H1 (cell line): ENCODE measurements at regions not wholly inside any gene's neighbourhood (a gene's known extent, or its start where the extent isn't known, plus 50 kb on each side); places are given as distances from the start of the nearest gene placed in this dataset.

ENCODE experiments used
- BCL11A ChIP-seq, 2 experiments: IDR thresholded peaks; one replicate each; pipeline ENCODE4 v1.6.1; 2011; ENCODE audit warnings: low read depth in 2 of 2, low read length in 2 of 2, mild to moderate bottlenecking in 2 of 2
- CREB1 ChIP-seq: IDR thresholded peaks from 2 replicates; pipeline ENCODE4 v1.6.1; 2012; ENCODE audit warnings: inconsistent platforms
- CTCF ChIP-seq, 3 experiments: IDR thresholded peaks; 1 replicate in 2 of 3; 2 replicates in 1 of 3; pipeline versions ENCODE4 v1.5.1 to v1.6.1; 2011; ENCODE audit warnings: low read length in 3 of 3, mild to moderate bottlenecking in 3 of 3, inconsistent platforms in 2 of 3, low read depth in 1 of 3, moderate library complexity in 1 of 3; ENCODE audit not compliant: insufficient read depth in 1 of 3; ENCODE audit errors: control extremely low read depth in 1 of 3
- EGR1 ChIP-seq: IDR thresholded peaks from 2 replicates; pipeline ENCODE4 v1.6.1; 2011; ENCODE audit warnings: low read depth, low read length, borderline replicate concordance
- EP300 ChIP-seq, 2 experiments: IDR thresholded peaks; 1 replicate in 1 of 2; 2 replicates in 1 of 2; pipeline ENCODE4 v1.6.1; 2011 to 2012; ENCODE audit warnings: low read depth in 2 of 2, low read length in 2 of 2, mild to moderate bottlenecking in 2 of 2, borderline replicate concordance in 1 of 2, inconsistent platforms in 1 of 2, moderate library complexity in 1 of 2
- JUN ChIP-seq: IDR thresholded peaks from 2 replicates; pipeline ENCODE4 v1.6.1; 2011; ENCODE audit warnings: low read depth, mild to moderate bottlenecking, improper control_type of control experiment, low read length
- JUND ChIP-seq: IDR thresholded peaks from 2 replicates; pipeline ENCODE4 v1.6.1; 2011; ENCODE audit warnings: mild to moderate bottlenecking, improper control_type of control experiment, low read length
- POLR2A ChIP-seq, 2 experiments: IDR thresholded peaks; 1 replicate in 1 of 2; 2 replicates in 1 of 2; pipeline ENCODE4 v1.6.1; 2011; ENCODE audit warnings: low read depth in 2 of 2, low read length in 2 of 2, mild to moderate bottlenecking in 2 of 2; ENCODE audit errors: control extremely low read depth in 1 of 2
- POLR2AphosphoS5 ChIP-seq: IDR thresholded peaks from 2 replicates; pipeline ENCODE4 v1.6.1; 2011; ENCODE audit warnings: low read depth, low read length
- TAF1 ChIP-seq: IDR thresholded peaks from 2 replicates; pipeline ENCODE4 v1.6.1; 2011; ENCODE audit warnings: mild to moderate bottlenecking, low read depth, low read length

- TF ChIP-seq TAF1 (no peak), EP300 (IDR thresholded peaks at IDR 0.05; ENCODE audit: borderline replicate concordance in 1 of 2, low read depth in 2 of 2, low read length in 2 of 2) (no peak), JUND (no peak), POLR2AphosphoS5 (no peak), CTCF (IDR thresholded peaks at IDR 0.05; ENCODE audit: control extremely low read depth in 1 of 3, insufficient read depth in 1 of 3, low read depth in 1 of 3, low read length in 3 of 3) (no peak), CREB1 (no peak), POLR2A (IDR thresholded peaks at IDR 0.05; ENCODE audit: control extremely low read depth in 1 of 2, low read depth in 2 of 2, low read length in 2 of 2) (no peak), JUN (no peak), EGR1 (no peak), BCL11A (IDR thresholded peaks at IDR 0.05; ENCODE audit: low read depth in 2 of 2, low read length in 2 of 2) (no peak)
These were observed 132.5 kb downstream of the OSR1 start for GRCh38 chr2:19225931-19226330.
